ENCODE measurements at regions not wholly inside any gene's neighbourhood (a gene's known extent, or its start where the extent isn't known, plus 50 kb on each side); places are given as distances from the start of the nearest gene placed in this dataset.

DNA sequence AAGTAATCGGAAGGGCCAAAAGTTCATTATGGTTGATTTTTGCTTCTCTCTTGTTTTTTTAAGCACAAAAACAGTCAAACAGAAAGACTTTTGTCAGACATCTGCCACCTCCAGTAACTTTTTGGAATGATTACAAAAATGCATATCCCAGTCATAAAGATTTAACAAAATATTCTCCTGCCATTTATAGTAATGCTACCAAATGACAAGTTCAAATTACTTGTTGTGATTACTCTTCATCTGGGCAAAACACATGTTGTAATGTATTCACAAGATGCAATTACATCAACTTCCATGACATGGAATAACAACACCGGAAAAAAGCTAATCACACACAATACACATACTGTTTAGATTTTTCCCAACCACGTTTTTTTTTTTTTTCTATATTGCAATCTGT lies 1017.5 kb upstream of the TENM4 start:
- Mint-ChIP-seq H3K9me3 (peaks cover 0 to 2% of the 10 kb centered on the region in 2 experiments; a peak in 1 of 5 replicates), H3K36me3 (ENCODE audit: insufficient read depth in 1 of 3, low read depth in 3 of 3) (peaks cover 0 to 2% (median 0%) of the 10 kb centered on the region in 3 experiments; a peak in 1 of 7 replicates), H3K27ac (no peak overlapping the region), H3K4me1 (peaks cover 20 to 28% of the 10 kb centered on the region in 2 experiments), H3K4me3 (no peak overlapping the region), H3K27me3 (ENCODE audit: low read depth) (no peaks in the 10 kb centered on the region)
- H3K56ac ChIP-seq (ENCODE audit: insufficient read length, low read depth, low read length): no peak overlapping the region
- no peak overlapping the region for H3K4me2 ChIP-seq (ENCODE audit: insufficient read depth, insufficient read length, low read length)
- no peak overlapping the region for H2BK15ac ChIP-seq (ENCODE audit: low read depth, low read length)
- H2BK20ac ChIP-seq (ENCODE audit: low read depth, low read length, poor library complexity, severe bottlenecking): no peak overlapping the region
- no peak overlapping the region for H2BK5ac ChIP-seq (ENCODE audit: insufficient read length, low read length)
- no peak overlapping the region for H2BK120ac ChIP-seq (ENCODE audit: low read depth, low read length, poor library complexity, severe bottlenecking)
- no peaks in the 10 kb centered on the region for H3K79me1 ChIP-seq (ENCODE audit: insufficient read depth, low read depth, low read length, poor library complexity, severe bottlenecking)
- H4K8ac ChIP-seq (replicated peaks; ENCODE audit: insufficient read length, low read depth, low read length): no peak overlapping the region
- no peak overlapping the region for H2BK12ac ChIP-seq (ENCODE audit: insufficient read length, low read depth, low read length)
- no peak overlapping the region for H3K18ac ChIP-seq (ENCODE audit: insufficient read length, low read depth, low read length)
- no peak for DNase-seq
- no peaks in the 10 kb centered on the region; the same call in 1 of the 2 replicates for H3K4me1 ChIP-seq (ENCODE audit: insufficient read depth, low read length)
- no peaks in the 10 kb centered on the region for H3K27me3 ChIP-seq (ENCODE audit: insufficient read depth, low read length)
- H3K14ac ChIP-seq (ENCODE audit: insufficient read depth, low read length): no peak overlapping the region
- H3K23ac ChIP-seq (ENCODE audit: insufficient read length, low read depth, low read length): no peak overlapping the region
- H3K23me2 ChIP-seq (ENCODE audit: insufficient read length, low read depth, low read length, poor library complexity, severe bottlenecking): no peaks in the 10 kb centered on the region
- H3K79me2 ChIP-seq (ENCODE audit: insufficient read depth, low read length): no peaks in the 10 kb centered on the region
- no peak overlapping the region for H3K27ac ChIP-seq (ENCODE audit: insufficient read length, low read depth, low read length)
- H3K9me3 ChIP-seq (ENCODE audit: control insufficient read depth, low read depth, low read length): no peaks in the 10 kb centered on the region
- H4K20me1 ChIP-seq (ENCODE audit: control insufficient read depth, insufficient read depth, insufficient read length): no peaks in the 10 kb centered on the region
- H4K91ac ChIP-seq (ENCODE audit: insufficient read length, low read depth, low read length): no peak overlapping the region
- WGBS (ENCODE audit: extremely low coverage, insufficient read length, low lambda C conversion rate): no CpG with 5 or more reads among the region's 3 CpGs
- H3K4ac ChIP-seq (ENCODE audit: low read depth, low read length): no peak overlapping the region
- TF ChIP-seq, protein P1, sequence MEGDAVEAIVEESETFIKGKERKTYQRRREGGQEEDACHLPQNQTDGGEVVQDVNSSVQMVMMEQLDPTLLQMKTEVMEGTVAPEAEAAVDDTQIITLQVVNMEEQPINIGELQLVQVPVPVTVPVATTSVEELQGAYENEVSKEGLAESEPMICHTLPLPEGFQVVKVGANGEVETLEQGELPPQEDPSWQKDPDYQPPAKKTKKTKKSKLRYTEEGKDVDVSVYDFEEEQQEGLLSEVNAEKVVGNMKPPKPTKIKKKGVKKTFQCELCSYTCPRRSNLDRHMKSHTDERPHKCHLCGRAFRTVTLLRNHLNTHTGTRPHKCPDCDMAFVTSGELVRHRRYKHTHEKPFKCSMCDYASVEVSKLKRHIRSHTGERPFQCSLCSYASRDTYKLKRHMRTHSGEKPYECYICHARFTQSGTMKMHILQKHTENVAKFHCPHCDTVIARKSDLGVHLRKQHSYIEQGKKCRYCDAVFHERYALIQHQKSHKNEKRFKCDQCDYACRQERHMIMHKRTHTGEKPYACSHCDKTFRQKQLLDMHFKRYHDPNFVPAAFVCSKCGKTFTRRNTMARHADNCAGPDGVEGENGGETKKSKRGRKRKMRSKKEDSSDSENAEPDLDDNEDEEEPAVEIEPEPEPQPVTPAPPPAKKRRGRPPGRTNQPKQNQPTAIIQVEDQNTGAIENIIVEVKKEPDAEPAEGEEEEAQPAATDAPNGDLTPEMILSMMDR (conservative IDR thresholded peaks at IDR 0.05): no peak
- H4K5ac ChIP-seq (ENCODE audit: insufficient read length, low read depth, low read length): no peak overlapping the region
- H3T11ph ChIP-seq (ENCODE audit: low read length): no peak overlapping the region
- no peak overlapping the region for H2AK5ac ChIP-seq (ENCODE audit: insufficient read length, low read length)
- no peak overlapping the region for H3K9ac ChIP-seq (ENCODE audit: extremely low read depth, insufficient read length, low read length)
- no peak overlapping the region for H2AFZ ChIP-seq (ENCODE audit: low read length)

Measured in H9 (cell line).